ENCODE measurements at regions not wholly inside any gene's neighbourhood (a gene's known extent, or its start where the extent isn't known, plus 50 kb on each side); places are given as distances from the start of the nearest gene placed in this dataset.
A peak's percentile ranks its signal among the peaks of the same experiment; 100 is the strongest.

GRCh38 chr11:126146454-126147192 is 64.8 kb downstream of the RPUSD4 start:
- H3K27ac ChIP-seq (ENCODE audit: low read depth): peak overlapping the region; percentile 74
- peak overlapping the region; percentile 53 for H3K4me3 ChIP-seq
- H3F3A ChIP-seq (replicated peaks; ENCODE audit: low read depth): 0 out of 2 replicates have a peak, but pooled peaks cover 2% of the 10 kb centered on the region
- DNase-seq (ENCODE audit: low spot score) (peak; percentile 74), ATAC-seq (peak; percentile 74)
- Mint-ChIP-seq H3K27ac (peak overlapping the region; percentile 59; the same call in 1 of the 2 replicates), H3K4me1 (peaks cover 40% of the 10 kb centered on the region), H3K27me3 (ENCODE audit: insufficient read depth, low read depth, poor library complexity) (peaks cover 9% of the 10 kb centered on the region), H3K4me3 (peak overlapping the region; percentile 61), H3K9me3 (peaks cover 5% of the 10 kb centered on the region), H3K36me3 (ENCODE audit: low read depth) (0 out of 3 replicates have a peak, but pooled peaks cover 4% of the 10 kb centered on the region)
- H4K20me1 ChIP-seq (replicated peaks; ENCODE audit: insufficient read depth): no peaks in the 10 kb centered on the region
- H3K4me2 ChIP-seq: peak overlapping the region; percentile 85
- no peaks in the 10 kb centered on the region for H3K27me3 ChIP-seq (ENCODE audit: insufficient read depth)
- H3K79me2 ChIP-seq (replicated peaks; ENCODE audit: insufficient read depth): no peaks in the 10 kb centered on the region
- TF ChIP-seq JUNB (IDR thresholded peaks at IDR 0.05; ENCODE audit: unreplicated experiment): no peak
- no peak for TF ChIP-seq NANOG (IDR thresholded peaks at IDR 0.05; ENCODE audit: borderline replicate concordance)
- TF ChIP-seq EZH2 (IDR thresholded peaks at IDR 0.05; ENCODE audit: low read depth, unreplicated experiment): no peak
- TF ChIP-seq, protein P1, sequence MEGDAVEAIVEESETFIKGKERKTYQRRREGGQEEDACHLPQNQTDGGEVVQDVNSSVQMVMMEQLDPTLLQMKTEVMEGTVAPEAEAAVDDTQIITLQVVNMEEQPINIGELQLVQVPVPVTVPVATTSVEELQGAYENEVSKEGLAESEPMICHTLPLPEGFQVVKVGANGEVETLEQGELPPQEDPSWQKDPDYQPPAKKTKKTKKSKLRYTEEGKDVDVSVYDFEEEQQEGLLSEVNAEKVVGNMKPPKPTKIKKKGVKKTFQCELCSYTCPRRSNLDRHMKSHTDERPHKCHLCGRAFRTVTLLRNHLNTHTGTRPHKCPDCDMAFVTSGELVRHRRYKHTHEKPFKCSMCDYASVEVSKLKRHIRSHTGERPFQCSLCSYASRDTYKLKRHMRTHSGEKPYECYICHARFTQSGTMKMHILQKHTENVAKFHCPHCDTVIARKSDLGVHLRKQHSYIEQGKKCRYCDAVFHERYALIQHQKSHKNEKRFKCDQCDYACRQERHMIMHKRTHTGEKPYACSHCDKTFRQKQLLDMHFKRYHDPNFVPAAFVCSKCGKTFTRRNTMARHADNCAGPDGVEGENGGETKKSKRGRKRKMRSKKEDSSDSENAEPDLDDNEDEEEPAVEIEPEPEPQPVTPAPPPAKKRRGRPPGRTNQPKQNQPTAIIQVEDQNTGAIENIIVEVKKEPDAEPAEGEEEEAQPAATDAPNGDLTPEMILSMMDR (conservative IDR thresholded peaks at IDR 0.05; ENCODE audit: low read depth in 2 of 2): 0 out of 4 replicates have a peak, but pooled peaks of 1 of the 2 experiments have one; percentile 3
- TF ChIP-seq POLR2AphosphoS5 (IDR thresholded peaks at IDR 0.05; ENCODE audit: low read depth): peak; percentile 5; the same call in 1 of the 2 replicates
- TF ChIP-seq CREB1 (CRISPR knock-in tag; IDR thresholded peaks at IDR 0.05; ENCODE audit: low read depth): no peak
- TF ChIP-seq, protein P2, sequence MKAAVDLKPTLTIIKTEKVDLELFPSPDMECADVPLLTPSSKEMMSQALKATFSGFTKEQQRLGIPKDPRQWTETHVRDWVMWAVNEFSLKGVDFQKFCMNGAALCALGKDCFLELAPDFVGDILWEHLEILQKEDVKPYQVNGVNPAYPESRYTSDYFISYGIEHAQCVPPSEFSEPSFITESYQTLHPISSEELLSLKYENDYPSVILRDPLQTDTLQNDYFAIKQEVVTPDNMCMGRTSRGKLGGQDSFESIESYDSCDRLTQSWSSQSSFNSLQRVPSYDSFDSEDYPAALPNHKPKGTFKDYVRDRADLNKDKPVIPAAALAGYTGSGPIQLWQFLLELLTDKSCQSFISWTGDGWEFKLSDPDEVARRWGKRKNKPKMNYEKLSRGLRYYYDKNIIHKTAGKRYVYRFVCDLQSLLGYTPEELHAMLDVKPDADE (IDR thresholded peaks at IDR 0.05): no peak
- no peak for TF ChIP-seq ZNF462 (CRISPR knock-in tag; IDR thresholded peaks at IDR 0.05)
- TF ChIP-seq, protein P3, sequence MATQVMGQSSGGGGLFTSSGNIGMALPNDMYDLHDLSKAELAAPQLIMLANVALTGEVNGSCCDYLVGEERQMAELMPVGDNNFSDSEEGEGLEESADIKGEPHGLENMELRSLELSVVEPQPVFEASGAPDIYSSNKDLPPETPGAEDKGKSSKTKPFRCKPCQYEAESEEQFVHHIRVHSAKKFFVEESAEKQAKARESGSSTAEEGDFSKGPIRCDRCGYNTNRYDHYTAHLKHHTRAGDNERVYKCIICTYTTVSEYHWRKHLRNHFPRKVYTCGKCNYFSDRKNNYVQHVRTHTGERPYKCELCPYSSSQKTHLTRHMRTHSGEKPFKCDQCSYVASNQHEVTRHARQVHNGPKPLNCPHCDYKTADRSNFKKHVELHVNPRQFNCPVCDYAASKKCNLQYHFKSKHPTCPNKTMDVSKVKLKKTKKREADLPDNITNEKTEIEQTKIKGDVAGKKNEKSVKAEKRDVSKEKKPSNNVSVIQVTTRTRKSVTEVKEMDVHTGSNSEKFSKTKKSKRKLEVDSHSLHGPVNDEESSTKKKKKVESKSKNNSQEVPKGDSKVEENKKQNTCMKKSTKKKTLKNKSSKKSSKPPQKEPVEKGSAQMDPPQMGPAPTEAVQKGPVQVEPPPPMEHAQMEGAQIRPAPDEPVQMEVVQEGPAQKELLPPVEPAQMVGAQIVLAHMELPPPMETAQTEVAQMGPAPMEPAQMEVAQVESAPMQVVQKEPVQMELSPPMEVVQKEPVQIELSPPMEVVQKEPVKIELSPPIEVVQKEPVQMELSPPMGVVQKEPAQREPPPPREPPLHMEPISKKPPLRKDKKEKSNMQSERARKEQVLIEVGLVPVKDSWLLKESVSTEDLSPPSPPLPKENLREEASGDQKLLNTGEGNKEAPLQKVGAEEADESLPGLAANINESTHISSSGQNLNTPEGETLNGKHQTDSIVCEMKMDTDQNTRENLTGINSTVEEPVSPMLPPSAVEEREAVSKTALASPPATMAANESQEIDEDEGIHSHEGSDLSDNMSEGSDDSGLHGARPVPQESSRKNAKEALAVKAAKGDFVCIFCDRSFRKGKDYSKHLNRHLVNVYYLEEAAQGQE (IDR thresholded peaks at IDR 0.05; ENCODE audit: unreplicated experiment): no peak
- TF ChIP-seq EZH2phosphoT487 (IDR thresholded peaks at IDR 0.05; ENCODE audit: unreplicated experiment): no peak
- TF ChIP-seq STAT1 (IDR thresholded peaks at IDR 0.05; ENCODE audit: unreplicated experiment): no peak
- TF ChIP-seq ZNF331 (CRISPR knock-in tag; IDR thresholded peaks at IDR 0.05; ENCODE audit: low read depth): no peak
- TF ChIP-seq ZNF114 (CRISPR knock-in tag; IDR thresholded peaks at IDR 0.05): no peak
- H3K9me2 ChIP-seq (ENCODE audit: insufficient read depth): no peaks in the 10 kb centered on the region
- peaks cover 36% of the 10 kb centered on the region for H3K4me1 ChIP-seq (ENCODE audit: insufficient read depth)
- H3K36me3 ChIP-seq (ENCODE audit: insufficient read depth): no peaks in the 10 kb centered on the region
- H2AFZ ChIP-seq: peak overlapping the region; percentile 100
